ENCODE measurements at regions not wholly inside any gene's neighbourhood (a gene's known extent, or its start where the extent isn't known, plus 50 kb on each side); places are given as distances from the start of the nearest gene placed in this dataset.

- H2AFZ ChIP-seq (ENCODE audit: low read length) = no peak overlapping the region
- no peaks in the 10 kb centered on the region for H3F3A ChIP-seq (ENCODE audit: low read depth)
- no peaks in the 10 kb centered on the region for H3K9me2 ChIP-seq (replicated peaks; ENCODE audit: low read depth, low read length)
- no peaks in the 10 kb centered on the region for H3K36me3 ChIP-seq (ENCODE audit: insufficient read depth, low read length)
- H3K4me3 ChIP-seq (ENCODE audit: low read length, poor library complexity, severe bottlenecking) = no peak overlapping the region
- no peak overlapping the region for H3K9ac ChIP-seq (ENCODE audit: low read depth, low read length, poor library complexity, severe bottlenecking)
- H3K9me3 ChIP-seq (ENCODE audit: insufficient read depth, low read depth, low read length) = no peaks in the 10 kb centered on the region
- no peaks in the 10 kb centered on the region for H3K79me2 ChIP-seq (ENCODE audit: insufficient read depth, low read length)
- no peaks in the 10 kb centered on the region for H3K27me3 ChIP-seq (ENCODE audit: insufficient read depth, low read length, poor library complexity, severe bottlenecking)
- TF ChIP-seq EZH2phosphoT487 (IDR thresholded peaks at IDR 0.05; ENCODE audit: borderline replicate concordance) = no peak
- no peak for TF ChIP-seq CTCF (conservative IDR thresholded peaks at IDR 0.05; ENCODE audit: low read length)
- no peak overlapping the region for H3K4me2 ChIP-seq (ENCODE audit: low read depth, low read length, poor library complexity, severe bottlenecking)
- H3K4me1 ChIP-seq (ENCODE audit: insufficient read depth, low read length, poor library complexity, severe bottlenecking) = no peaks in the 10 kb centered on the region
- no peaks in the 10 kb centered on the region for H4K20me1 ChIP-seq (ENCODE audit: insufficient read depth, low read length, poor library complexity, severe bottlenecking)
Observed at GRCh38 chr2:81853341-81853740, 1548.8 kb upstream of the LRRTM1 start.

- Histone ChIP-seq H3K9me3 (ENCODE audit: insufficient read depth, low read depth, low read length) (no peaks in the 10 kb centered on the region), H4K20me1 (ENCODE audit: insufficient read depth, low read length, poor library complexity, severe bottlenecking) (no peaks in the 10 kb centered on the region), H3F3A (ENCODE audit: low read depth) (no peaks in the 10 kb centered on the region), H3K27me3 (ENCODE audit: insufficient read depth, low read length, poor library complexity, severe bottlenecking) (no peaks in the 10 kb centered on the region), H3K36me3 (ENCODE audit: insufficient read depth, low read length) (no peaks in the 10 kb centered on the region), H3K9me2 (replicated peaks; ENCODE audit: low read depth, low read length) (no peaks in the 10 kb centered on the region), H3K9ac (ENCODE audit: low read depth, low read length, poor library complexity, severe bottlenecking) (no peak overlapping the region), H3K4me3 (ENCODE audit: low read length, poor library complexity, severe bottlenecking) (no peak overlapping the region), H3K4me1 (ENCODE audit: insufficient read depth, low read length, poor library complexity, severe bottlenecking) (no peaks in the 10 kb centered on the region), H3K79me2 (ENCODE audit: insufficient read depth, low read length) (no peaks in the 10 kb centered on the region), H2AFZ (ENCODE audit: low read length) (no peak overlapping the region), H3K4me2 (ENCODE audit: low read depth, low read length, poor library complexity, severe bottlenecking) (no peak overlapping the region)
- TF ChIP-seq CTCF (conservative IDR thresholded peaks at IDR 0.05; ENCODE audit: low read length) (no peak), EZH2phosphoT487 (IDR thresholded peaks at IDR 0.05; ENCODE audit: borderline replicate concordance) (no peak)
Observed at GRCh38 chr2:81852651-81853050, 1548.1 kb upstream of the LRRTM1 start.

DNA sequence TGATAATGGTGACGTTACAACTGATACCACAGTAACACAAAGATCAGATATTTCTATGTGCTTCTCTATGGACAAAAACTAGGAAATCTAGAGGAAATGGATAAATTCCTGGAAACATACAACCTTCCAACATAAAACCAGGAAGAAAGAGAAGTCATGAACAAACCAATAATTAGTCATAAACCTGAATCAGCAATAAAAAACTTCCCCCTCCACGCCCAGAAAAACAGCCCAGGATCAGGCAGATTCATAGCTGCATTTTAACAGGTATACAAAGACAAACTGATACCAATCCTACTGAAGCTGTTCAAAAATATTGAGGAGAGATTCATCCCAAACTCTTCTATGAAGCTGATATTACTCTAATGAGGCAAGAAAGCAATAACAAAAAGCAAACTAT lies 1535.2 kb upstream of the LRRTM1 start:
- Histone ChIP-seq H3K79me2 (ENCODE audit: insufficient read depth, low read length) (no peaks in the 10 kb centered on the region), H3K9me3 (ENCODE audit: insufficient read depth, low read depth, low read length) (no peaks in the 10 kb centered on the region), H3K27me3 (ENCODE audit: insufficient read depth, low read length, poor library complexity, severe bottlenecking) (no peaks in the 10 kb centered on the region), H3K4me3 (ENCODE audit: low read length, poor library complexity, severe bottlenecking) (no peak overlapping the region), H3K4me1 (ENCODE audit: insufficient read depth, low read length, poor library complexity, severe bottlenecking) (no peaks in the 10 kb centered on the region), H2AFZ (ENCODE audit: low read length) (no peak overlapping the region), H3K9me2 (replicated peaks; ENCODE audit: low read depth, low read length) (no peaks in the 10 kb centered on the region), H3F3A (ENCODE audit: low read depth) (no peaks in the 10 kb centered on the region), H4K20me1 (ENCODE audit: insufficient read depth, low read length, poor library complexity, severe bottlenecking) (no peaks in the 10 kb centered on the region), H3K9ac (ENCODE audit: low read depth, low read length, poor library complexity, severe bottlenecking) (no peak overlapping the region), H3K4me2 (ENCODE audit: low read depth, low read length, poor library complexity, severe bottlenecking) (no peak overlapping the region), H3K36me3 (ENCODE audit: insufficient read depth, low read length) (no peaks in the 10 kb centered on the region)
- TF ChIP-seq EZH2phosphoT487 (IDR thresholded peaks at IDR 0.05; ENCODE audit: borderline replicate concordance) (no peak), CTCF (conservative IDR thresholded peaks at IDR 0.05; ENCODE audit: low read length) (no peak)

Data from Loucy (cell line).